ENCODE measurements at regions not wholly inside any gene's neighbourhood (a gene's known extent, or its start where the extent isn't known, plus 50 kb on each side); places are given as distances from the start of the nearest gene placed in this dataset.

DNA sequence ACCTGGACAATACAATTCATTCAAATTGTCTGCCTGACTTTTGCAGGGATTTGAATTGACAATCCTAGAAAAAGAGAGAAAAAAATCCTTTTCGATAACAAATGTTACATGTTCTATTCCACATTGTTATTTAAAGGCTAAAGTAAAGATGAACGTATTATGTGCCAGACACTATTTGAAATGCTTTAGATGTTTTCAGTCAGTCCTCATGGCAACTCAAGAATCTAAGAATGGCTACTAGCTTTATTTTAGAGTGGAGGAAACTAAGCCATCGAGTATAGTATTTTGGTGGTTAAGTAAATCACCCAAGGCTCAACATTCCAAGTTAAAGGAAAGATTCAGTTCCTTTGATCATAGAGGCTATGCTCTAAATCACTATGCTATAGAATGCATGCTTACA, 558.6 kb upstream of the MAN1A1 start:
- no peak for DNase-seq (ENCODE audit: low read depth)
- TF ChIP-seq, protein P1, sequence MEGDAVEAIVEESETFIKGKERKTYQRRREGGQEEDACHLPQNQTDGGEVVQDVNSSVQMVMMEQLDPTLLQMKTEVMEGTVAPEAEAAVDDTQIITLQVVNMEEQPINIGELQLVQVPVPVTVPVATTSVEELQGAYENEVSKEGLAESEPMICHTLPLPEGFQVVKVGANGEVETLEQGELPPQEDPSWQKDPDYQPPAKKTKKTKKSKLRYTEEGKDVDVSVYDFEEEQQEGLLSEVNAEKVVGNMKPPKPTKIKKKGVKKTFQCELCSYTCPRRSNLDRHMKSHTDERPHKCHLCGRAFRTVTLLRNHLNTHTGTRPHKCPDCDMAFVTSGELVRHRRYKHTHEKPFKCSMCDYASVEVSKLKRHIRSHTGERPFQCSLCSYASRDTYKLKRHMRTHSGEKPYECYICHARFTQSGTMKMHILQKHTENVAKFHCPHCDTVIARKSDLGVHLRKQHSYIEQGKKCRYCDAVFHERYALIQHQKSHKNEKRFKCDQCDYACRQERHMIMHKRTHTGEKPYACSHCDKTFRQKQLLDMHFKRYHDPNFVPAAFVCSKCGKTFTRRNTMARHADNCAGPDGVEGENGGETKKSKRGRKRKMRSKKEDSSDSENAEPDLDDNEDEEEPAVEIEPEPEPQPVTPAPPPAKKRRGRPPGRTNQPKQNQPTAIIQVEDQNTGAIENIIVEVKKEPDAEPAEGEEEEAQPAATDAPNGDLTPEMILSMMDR (IDR thresholded peaks at IDR 0.05; ENCODE audit: low read length, missing control alignments) = no peak
- no peak overlapping the region for H3K4me3 ChIP-seq (replicated peaks; ENCODE audit: low read depth, low read length)

DNA sequence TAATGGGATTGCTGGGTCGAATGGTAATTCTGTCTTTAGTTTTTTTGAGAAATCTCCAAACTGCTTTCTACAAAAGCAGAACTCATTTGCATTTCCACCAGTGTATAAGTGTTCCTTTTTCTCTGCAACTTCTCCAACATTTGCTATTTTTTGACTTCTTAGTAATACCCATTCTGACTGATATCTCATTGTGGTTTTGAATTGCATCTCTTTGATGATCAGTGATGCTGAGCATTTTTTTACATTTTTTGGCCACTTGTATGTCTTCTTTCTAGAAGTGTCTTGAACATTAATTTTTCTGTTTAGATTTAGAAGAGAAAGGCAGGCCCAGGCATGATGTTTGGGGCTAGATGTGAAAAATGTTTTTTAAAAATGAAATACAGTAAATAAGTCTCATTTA, 553.1 kb upstream of the MAN1A1 start:
- DNase-seq (ENCODE audit: low read depth) = no peak
- no peak overlapping the region for H3K4me3 ChIP-seq (replicated peaks; ENCODE audit: low read depth, low read length)
- TF ChIP-seq, protein P1 (IDR thresholded peaks at IDR 0.05; ENCODE audit: low read length, missing control alignments) = no peak

DNA sequence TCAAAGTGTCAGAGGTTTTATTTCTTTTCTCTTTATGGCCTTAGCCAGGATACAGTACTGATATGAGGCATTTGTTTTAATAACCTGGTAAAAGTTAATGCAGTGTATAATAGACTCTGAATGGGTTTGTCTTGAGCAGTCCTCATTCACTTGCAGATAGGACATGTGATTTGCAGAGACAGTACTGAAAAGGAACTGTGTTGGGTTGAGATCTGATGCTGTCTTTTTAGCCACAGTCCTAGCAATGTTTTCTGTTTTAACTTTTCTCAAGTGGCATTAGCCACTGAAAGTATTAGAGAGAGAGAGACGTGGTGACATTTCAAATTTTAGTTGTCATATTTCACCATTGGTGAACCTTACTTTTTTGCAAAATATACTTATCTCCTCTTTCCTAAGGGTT, 547.2 kb upstream of the MAN1A1 start:
- TF ChIP-seq, protein P1 (IDR thresholded peaks at IDR 0.05; ENCODE audit: low read length, missing control alignments) = no peak
- no peak overlapping the region for H3K4me3 ChIP-seq (replicated peaks; ENCODE audit: low read depth, low read length)
- DNase-seq (ENCODE audit: low read depth) = no peak

DNA sequence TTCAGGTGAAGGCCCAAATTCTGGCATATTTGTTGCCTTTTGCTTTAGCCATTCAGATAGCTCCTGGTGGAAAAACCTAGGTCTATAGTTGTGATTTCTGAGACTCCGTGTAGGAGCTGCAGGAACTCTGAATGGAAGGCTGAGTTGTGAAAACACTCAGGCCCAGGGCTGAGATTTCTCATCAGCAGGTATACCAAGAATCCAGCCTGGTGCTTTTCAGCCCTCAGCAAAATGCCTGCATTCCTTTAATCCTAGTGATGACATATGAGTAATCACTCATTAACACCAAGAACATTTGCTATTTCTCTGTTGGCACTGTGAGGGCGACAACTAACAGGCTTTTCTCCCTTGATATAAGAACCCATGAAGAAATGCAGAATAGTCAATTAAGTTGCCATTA, 546.1 kb upstream of the MAN1A1 start:
- TF ChIP-seq, protein P1 (IDR thresholded peaks at IDR 0.05; ENCODE audit: low read length, missing control alignments) = no peak
- no peak overlapping the region for H3K4me3 ChIP-seq (replicated peaks; ENCODE audit: low read depth, low read length)
- no peak for DNase-seq (ENCODE audit: low read depth)

DNA sequence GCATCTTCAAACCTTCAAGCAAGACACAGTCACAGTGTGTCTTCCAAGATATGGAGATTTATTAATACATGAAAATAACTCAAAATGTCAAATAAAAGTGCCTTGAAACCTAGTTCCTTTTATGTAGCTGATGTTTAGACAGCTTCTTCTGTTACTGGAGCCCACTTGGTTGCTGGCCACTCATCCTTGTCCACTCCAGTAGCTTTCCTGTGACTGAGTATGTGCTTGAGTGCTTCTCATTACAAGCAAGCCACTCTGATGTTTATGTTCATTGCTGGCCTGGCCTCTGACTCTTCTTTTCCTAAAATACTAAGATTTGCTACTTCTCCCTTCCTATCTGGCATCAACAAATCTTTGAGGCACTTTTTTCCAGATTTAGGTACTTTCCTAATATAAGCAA, 545.2 kb upstream of the MAN1A1 start:
- no peak for DNase-seq (ENCODE audit: low read depth)
- no peak overlapping the region for H3K4me3 ChIP-seq (replicated peaks; ENCODE audit: low read depth, low read length)
- TF ChIP-seq, protein P1 (IDR thresholded peaks at IDR 0.05; ENCODE audit: low read length, missing control alignments) = no peak

DNA sequence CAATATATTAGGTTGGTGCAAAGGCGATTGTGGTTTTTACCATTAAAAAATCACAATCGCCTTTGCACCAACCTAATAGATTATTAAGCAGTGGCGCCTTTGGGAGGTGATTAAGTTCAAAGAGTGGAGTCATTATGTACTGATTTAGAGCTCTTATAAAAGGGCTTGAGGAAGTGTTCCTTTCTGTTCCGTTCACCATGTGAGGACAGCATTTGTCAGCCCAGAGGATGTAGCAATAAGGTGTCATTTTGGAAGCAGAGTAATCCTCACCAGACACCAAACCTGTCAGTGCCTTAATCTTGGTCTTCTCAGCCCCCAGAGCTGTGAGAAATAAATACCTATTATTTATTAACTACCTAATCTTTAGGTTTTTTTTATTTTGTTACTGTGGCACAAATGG, 542.1 kb upstream of the MAN1A1 start:
- TF ChIP-seq, protein P1 (IDR thresholded peaks at IDR 0.05; ENCODE audit: low read length, missing control alignments) = no peak
- no peak for DNase-seq (ENCODE audit: low read depth)
- H3K4me3 ChIP-seq (replicated peaks; ENCODE audit: low read depth, low read length) = no peak overlapping the region

DNA sequence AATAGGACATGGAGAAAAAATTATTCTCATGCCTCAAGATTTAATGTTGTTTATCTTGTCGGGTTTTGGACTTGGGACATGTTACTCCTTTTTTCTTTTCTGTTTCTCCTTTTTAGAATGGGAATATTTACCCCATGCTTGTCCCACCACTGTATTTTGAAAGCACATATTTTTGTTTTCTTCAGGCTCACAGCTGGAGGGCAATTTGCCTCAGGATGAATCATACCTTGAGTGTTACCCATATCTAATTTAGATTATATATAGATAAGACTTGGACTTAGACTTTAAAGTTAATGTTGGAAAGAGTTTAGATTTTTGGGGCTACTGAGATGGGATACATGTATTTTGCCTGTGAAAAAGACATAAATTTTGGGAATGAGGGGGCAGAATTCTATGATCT, 541.6 kb upstream of the MAN1A1 start:
- TF ChIP-seq, protein P1 (IDR thresholded peaks at IDR 0.05; ENCODE audit: low read length, missing control alignments) = no peak
- DNase-seq (ENCODE audit: low read depth) = no peak
- no peak overlapping the region for H3K4me3 ChIP-seq (replicated peaks; ENCODE audit: low read depth, low read length)

Measured in fibroblast of pulmonary artery (primary cell).